GM21737 (cell line): ENCODE measurements at regions not wholly inside any gene's neighbourhood (a gene's known extent, or its start where the extent isn't known, plus 50 kb on each side); places are given as distances from the start of the nearest gene placed in this dataset.
"Not testable (repeated sequence)": the region's sequence is repeated elsewhere in the genome, so short reads cannot be mapped to it uniquely, and the experiment has no call there.

Source experiments
- ATAC-seq: cut with Tn5 transposase; IDR thresholded peaks from one replicate; pipeline ENCODE4 v1.9.1; 2021; ENCODE audit warnings: mild to moderate bottlenecking, moderate library complexity; ENCODE audit not compliant: unreplicated experiment

GRCh38 chr13:110010404-110011138 lies 224.2 kb upstream of the IRS2 start:
- ATAC-seq, result no peak

GRCh38 chr13:110008816-110009215 lies 222.4 kb upstream of the IRS2 start:
- no peak for ATAC-seq

GRCh38 chr13:110006304-110006703 lies 219.9 kb upstream of the IRS2 start:
- no peak for ATAC-seq

GRCh38 chr13:110005563-110005962 lies 219.2 kb upstream of the IRS2 start:
- no peak for ATAC-seq

DNA sequence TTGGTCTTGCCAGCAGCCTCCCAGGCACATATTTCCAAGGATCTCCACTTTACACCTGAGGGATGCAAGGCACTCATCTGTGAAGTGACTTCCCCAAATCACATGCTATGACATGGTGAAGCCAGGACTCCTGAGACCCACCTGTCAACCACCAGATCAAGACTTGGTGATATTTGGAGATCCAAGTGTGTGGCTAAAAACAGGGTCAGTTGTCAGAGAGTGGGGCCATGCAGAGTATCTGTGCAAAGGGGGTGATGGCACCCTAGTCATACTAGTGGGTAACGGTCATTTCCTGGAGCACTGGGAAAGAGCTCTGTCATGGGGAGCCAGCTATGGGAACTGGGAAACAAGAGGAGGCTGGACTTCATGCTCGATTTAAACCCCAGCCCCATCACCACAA lies 218.4 kb upstream of the IRS2 start:
- ATAC-seq, result no peak

DNA sequence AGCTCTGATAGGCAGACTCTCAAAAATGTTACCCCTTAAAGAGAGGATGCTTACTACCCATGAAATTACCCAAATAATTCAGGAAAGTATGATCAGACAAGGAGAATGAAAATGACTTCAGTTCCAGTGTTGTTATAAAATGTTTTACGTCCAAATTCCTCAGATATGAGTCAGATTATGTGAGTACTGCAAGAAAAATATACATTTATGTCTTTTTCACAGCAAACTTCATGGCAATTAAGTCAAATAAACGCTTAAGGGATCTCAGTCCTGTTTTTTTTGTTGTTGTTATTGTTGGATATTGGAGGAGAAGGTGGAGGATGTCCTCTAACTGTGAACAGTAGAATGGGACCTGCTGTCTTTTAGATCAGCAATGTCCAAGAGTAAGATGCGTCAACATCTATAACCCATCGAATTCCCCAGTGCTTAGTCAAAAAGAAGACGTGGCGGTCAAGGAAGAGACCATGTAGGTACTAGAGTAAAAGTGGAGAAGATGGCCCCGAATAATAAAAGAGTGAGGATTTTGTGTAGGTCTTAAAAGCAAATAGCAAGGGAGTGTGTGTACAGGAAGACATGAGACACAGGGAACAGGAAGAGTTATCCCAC lies 215.4 kb upstream of the IRS2 start:
- no peak for ATAC-seq

DNA sequence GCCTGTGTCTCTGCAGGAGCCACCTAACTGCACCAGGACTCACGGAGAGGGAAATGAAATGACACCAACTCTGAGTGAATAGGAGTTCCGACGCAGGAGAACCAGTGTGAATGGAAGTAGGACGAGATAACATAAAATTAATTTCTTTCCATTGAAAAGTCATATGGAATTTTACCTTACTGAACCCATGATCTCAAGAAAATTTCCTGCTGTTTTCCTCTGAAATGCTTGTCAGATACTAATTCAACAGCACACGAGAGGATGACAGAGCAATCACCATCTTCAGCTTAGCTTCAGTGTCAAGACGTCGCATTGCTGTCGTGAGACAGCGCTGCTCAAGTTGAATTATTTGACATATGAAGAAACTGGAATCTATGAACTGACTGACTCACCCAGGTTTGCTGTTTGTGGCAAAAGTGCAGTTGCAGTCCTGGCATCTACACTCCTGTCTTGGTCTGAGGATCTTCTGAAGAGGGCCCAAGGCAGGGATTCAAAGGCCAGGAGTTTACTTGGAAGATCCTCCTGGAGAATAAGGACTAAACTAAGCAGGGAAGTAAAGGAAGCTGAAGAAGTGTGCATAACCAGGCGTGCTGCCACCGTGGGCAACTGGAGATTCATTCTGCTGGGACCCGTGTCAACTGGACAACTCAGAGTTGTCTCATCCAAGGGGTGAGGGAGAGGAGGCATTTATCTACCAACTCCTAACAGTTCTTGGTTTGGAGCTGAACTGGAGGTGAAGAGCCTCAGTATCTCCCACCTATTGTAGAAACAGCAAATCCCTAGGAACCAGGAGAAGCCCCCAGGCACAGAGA lies 214.4 kb upstream of the IRS2 start:
- no peak for ATAC-seq

GRCh38 chr13:109999659-110000533 lies 213.5 kb upstream of the IRS2 start:
- ATAC-seq, result no peak

DNA sequence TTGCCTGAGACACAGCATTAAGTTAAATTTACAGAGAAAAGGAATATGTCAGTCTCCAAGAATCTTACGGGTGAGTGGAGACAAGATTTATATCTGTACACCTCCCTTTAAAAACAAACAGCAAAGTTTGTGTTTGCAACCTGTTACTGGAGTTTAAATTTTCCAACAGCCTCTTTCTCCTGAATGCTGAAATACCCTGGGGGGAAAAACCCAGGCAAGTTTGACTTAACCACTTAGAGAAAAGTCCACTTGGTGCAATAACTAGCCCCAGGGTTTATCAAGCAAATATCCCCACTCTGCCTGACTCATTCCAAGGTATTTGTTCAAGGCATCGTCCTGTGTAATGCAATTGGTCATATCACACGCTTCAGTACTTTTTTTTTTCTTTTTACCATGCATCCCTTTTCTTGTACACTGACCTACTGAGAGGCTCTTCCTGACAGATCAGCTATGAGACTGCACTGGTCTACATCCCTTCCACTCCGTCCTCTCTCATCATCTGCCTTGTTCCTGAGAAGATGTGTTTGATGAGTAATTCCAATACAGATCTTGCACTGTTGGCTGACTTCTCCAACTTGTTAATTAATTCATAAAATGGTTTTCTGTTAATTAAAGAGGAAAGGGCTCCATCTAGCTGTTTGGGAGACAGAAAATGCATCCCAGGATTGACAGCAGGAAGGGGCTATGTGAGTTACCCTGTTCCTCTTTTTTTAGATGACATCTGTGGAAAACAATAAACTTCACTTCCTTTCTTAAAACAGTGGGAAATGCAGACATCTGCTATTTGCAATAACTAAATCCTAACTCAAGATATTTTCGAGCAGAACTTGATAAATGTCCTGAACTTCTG lies 212.5 kb upstream of the IRS2 start:
- ATAC-seq, result no peak

GRCh38 chr13:109998037-109998436 lies 211.7 kb upstream of the IRS2 start:
- ATAC-seq, result no peak

DNA sequence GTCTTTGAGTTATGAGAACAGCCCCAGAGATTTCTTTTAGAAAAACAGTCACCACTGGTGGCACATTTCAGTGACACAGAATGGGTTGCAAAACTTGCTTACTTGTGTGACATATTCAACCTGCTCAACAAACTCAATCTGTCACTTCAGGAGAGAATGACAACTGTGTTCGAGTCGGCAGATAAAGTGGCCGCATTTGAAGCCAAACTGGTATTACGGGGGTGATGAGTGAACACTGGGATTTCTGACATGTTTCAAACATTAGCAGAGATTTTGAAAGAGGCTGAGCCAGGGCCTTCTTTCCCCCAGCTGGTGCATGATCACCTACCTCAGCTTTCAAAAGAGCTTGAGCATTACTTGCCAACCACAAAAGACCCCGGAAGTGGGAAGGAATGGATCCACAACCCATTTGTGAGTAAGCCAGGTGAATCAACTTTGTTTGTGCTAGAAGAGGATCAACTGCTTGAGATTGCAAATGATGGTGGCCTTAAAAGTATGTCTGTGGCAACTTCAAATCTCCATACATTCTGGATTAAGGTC lies 210.7 kb upstream of the IRS2 start:
- ATAC-seq, result not testable (repeated sequence)

GRCh38 chr13:109996404-109996960 lies 210.1 kb upstream of the IRS2 start:
- no peak for ATAC-seq

DNA sequence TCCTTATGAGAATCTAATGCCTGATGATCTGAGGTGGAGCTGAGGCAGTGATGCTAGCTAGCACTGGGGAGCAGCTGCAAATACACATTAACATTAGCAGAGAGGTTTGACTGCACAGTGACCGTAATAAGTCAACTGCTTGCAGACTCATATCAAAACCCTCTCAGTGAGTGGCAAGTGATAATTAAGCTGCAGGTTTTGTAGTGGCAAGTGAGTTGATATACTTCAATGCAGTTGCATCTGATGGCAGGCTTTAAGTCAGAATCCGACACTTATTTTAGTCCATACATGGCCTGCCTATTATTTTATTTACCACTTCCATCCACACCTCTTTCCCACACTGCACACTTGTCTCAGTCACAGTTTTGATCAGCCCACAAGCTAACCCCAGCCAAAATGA lies 209.2 kb upstream of the IRS2 start:
- ATAC-seq, result no peak

GRCh38 chr13:109990296-109990695 lies 203.9 kb upstream of the IRS2 start:
- no peak for ATAC-seq

- ATAC-seq, result no peak
These were observed 203.3 kb upstream of the IRS2 start for GRCh38 chr13:109989686-109990085.

DNA sequence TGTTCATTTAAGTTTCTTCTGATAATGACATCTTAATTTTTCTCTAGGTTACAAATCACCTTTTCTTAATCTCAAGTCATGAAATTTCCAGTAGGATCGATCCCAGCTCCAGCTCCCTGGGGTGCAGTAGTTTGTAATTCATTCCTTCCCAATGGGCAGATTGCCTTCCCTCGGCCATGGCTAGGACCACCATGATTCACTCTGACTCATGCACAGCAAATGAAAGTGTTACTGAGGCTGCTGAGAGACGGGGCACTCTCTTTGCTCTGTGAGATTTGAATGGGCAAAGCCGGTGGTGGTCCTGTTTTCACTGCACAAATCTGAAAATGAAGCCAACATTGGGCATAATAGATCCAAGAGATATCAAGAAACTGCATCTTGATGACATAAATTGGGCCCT lies 202.8 kb upstream of the IRS2 start:
- ATAC-seq, result no peak

GRCh38 chr13:109986851-109987250 lies 200.5 kb upstream of the IRS2 start:
- no peak for ATAC-seq

GRCh38 chr13:109985871-109986450 lies 199.6 kb upstream of the IRS2 start:
- no peak for ATAC-seq

- no peak for ATAC-seq
These were observed 197.1 kb upstream of the IRS2 start for GRCh38 chr13:109983447-109983846.
